Endothelial cell (in vitro differentiated cells): ENCODE measurements at regions not wholly inside any gene's neighbourhood (a gene's known extent, or its start where the extent isn't known, plus 50 kb on each side); places are given as distances from the start of the nearest gene placed in this dataset.

Experiments used
- DNase-seq: peaks from one replicate; pipeline ENCODE4 v3.0.0; 2021; ENCODE audit warnings: low spot score
- H3K27ac Mint-ChIP-seq: one replicate; pipeline ENCODE4 v1.8.0; 2021; ENCODE audit warnings: mixed read lengths, inconsistent platforms; ENCODE audit not compliant: unreplicated experiment
- H3K27me3 Mint-ChIP-seq: one replicate; pipeline ENCODE4 v1.8.0; 2021; ENCODE audit warnings: mild to moderate bottlenecking, moderate library complexity, mixed read lengths, inconsistent platforms; ENCODE audit not compliant: unreplicated experiment
- H3K36me3 Mint-ChIP-seq: one replicate; pipeline ENCODE4 v1.8.0; 2021; ENCODE audit warnings: mild to moderate bottlenecking, low read depth, mixed read lengths, inconsistent platforms; ENCODE audit not compliant: unreplicated experiment
- H3K4me1 Mint-ChIP-seq: one replicate; pipeline ENCODE4 v1.8.0; 2021; ENCODE audit warnings: mild to moderate bottlenecking, mixed read lengths, inconsistent platforms; ENCODE audit not compliant: unreplicated experiment
- H3K4me3 Mint-ChIP-seq: one replicate; pipeline ENCODE4 v1.8.0; 2021; ENCODE audit warnings: mild to moderate bottlenecking, mixed read lengths, inconsistent platforms; ENCODE audit not compliant: unreplicated experiment
- H3K9me3 Mint-ChIP-seq: one replicate; pipeline ENCODE4 v1.8.0; 2021; ENCODE audit warnings: mixed read lengths, inconsistent platforms; ENCODE audit not compliant: unreplicated experiment
- CTCF ChIP-seq: fragments of 200-600 bp; sonication (generic); IDR thresholded peaks from one replicate; pipeline ENCODE4 v1.5.0; 2021; ENCODE audit warnings: antibody characterized with exemption; ENCODE audit not compliant: unreplicated experiment

- no peak overlapping the region for H3K27ac Mint-ChIP-seq
- no peak overlapping the region for H3K4me3 Mint-ChIP-seq
- no peak for TF ChIP-seq CTCF
- H3K36me3 Mint-ChIP-seq, result peaks cover 3% of the 10 kb centered on the region
- no peaks in the 10 kb centered on the region for H3K4me1 Mint-ChIP-seq
- no peaks in the 10 kb centered on the region for H3K27me3 Mint-ChIP-seq
- DNase-seq, result no peak
- no peaks in the 10 kb centered on the region for H3K9me3 Mint-ChIP-seq
These were observed 1530.6 kb downstream of the PLA2G4A start for GRCh38 chr1:188359315-188359714.

GRCh38 chr1:188363943-188364342 lies 1535.2 kb downstream of the PLA2G4A start:
- no peak for DNase-seq
- H3K27me3 Mint-ChIP-seq, result no peaks in the 10 kb centered on the region
- H3K4me3 Mint-ChIP-seq, result no peak overlapping the region
- no peaks in the 10 kb centered on the region for H3K36me3 Mint-ChIP-seq
- no peaks in the 10 kb centered on the region for H3K4me1 Mint-ChIP-seq
- no peak for TF ChIP-seq CTCF
- H3K9me3 Mint-ChIP-seq, result no peaks in the 10 kb centered on the region
- H3K27ac Mint-ChIP-seq, result no peak overlapping the region

GRCh38 chr1:188364927-188365449 lies 1536.2 kb downstream of the PLA2G4A start:
- Mint-ChIP-seq H3K9me3 (no peaks in the 10 kb centered on the region), H3K4me1 (no peaks in the 10 kb centered on the region), H3K27me3 (no peaks in the 10 kb centered on the region), H3K4me3 (no peak overlapping the region), H3K36me3 (no peaks in the 10 kb centered on the region), H3K27ac (no peak overlapping the region)
- no peak for TF ChIP-seq CTCF
- no peak for DNase-seq

GRCh38 chr1:188365874-188366273 lies 1537.1 kb downstream of the PLA2G4A start:
- Mint-ChIP-seq H3K36me3 (no peaks in the 10 kb centered on the region), H3K9me3 (no peaks in the 10 kb centered on the region), H3K27ac (no peak overlapping the region), H3K27me3 (no peaks in the 10 kb centered on the region), H3K4me1 (no peaks in the 10 kb centered on the region), H3K4me3 (no peak overlapping the region)
- DNase-seq, result no peak
- TF ChIP-seq CTCF, result no peak

GRCh38 chr1:188367661-188368060 lies 1538.9 kb downstream of the PLA2G4A start:
- no peak overlapping the region for H3K27ac Mint-ChIP-seq
- H3K27me3 Mint-ChIP-seq, result no peaks in the 10 kb centered on the region
- TF ChIP-seq CTCF, result no peak
- no peaks in the 10 kb centered on the region for H3K36me3 Mint-ChIP-seq
- H3K9me3 Mint-ChIP-seq, result no peaks in the 10 kb centered on the region
- H3K4me3 Mint-ChIP-seq, result no peak overlapping the region
- DNase-seq, result no peak
- H3K4me1 Mint-ChIP-seq, result no peaks in the 10 kb centered on the region
